GM13976 (cell line): ENCODE measurements at regions not wholly inside any gene's neighbourhood (a gene's known extent, or its start where the extent isn't known, plus 50 kb on each side); places are given as distances from the start of the nearest gene placed in this dataset.

Experiments
- DNase-seq: peaks from one replicate; pipeline ENCODE4 v3.0.0; 2012; ENCODE audit warnings: low spot score
- CTCF ChIP-seq: IDR thresholded peaks from 2 replicates; pipeline ENCODE4 v1.5.1; 2012; ENCODE audit warnings: borderline replicate concordance, mild to moderate bottlenecking; ENCODE audit not compliant: insufficient read depth; ENCODE audit errors: extremely low read depth, missing control alignments, control extremely low read depth
- in situ Hi-C: fragments of 300-500 bp; cut with MboI; formaldehyde crosslinking; loops from one replicate; pipeline ENCODE4 v1.12.0; 2022; ENCODE audit warnings: low sequenced_read_pairs, mixed read lengths, inconsistent platforms; ENCODE audit not compliant: unreplicated experiment

- in situ Hi-C loops, result no loop called here
- DNase-seq, result no peak
- no peak for TF ChIP-seq CTCF
Measured at GRCh38 chr13:97615266-97615665, 181.3 kb downstream of the RAP2A start.

GRCh38 chr13:97616385-97616784, 182.4 kb downstream of the RAP2A start:
- TF ChIP-seq CTCF, result no peak
- in situ Hi-C loops, result no loop called here
- DNase-seq, result no peak

GRCh38 chr13:97621025-97621424, 187.1 kb downstream of the RAP2A start:
- in situ Hi-C loops, result no loop called here

GRCh38 chr13:97621631-97622030, 187.7 kb downstream of the RAP2A start:
- TF ChIP-seq CTCF, result no peak
- in situ Hi-C loops, result no loop called here
- no peak for DNase-seq

More at GRCh38 chr13:97621025-97621424, 187.1 kb downstream of the RAP2A start:
- DNase-seq, result no peak
- no peak for TF ChIP-seq CTCF

- DNase-seq, result no peak
- no peak for TF ChIP-seq CTCF
- in situ Hi-C loops, result no loop called here
Measured at GRCh38 chr13:97627566-97627965, 193.6 kb downstream of the RAP2A start.

GRCh38 chr13:97629601-97630272, 195.8 kb downstream of the RAP2A start:
- TF ChIP-seq CTCF, result no peak
- DNase-seq, result no peak
- in situ Hi-C loops, result no loop called here

GRCh38 chr13:97630725-97631124, 196.8 kb downstream of the RAP2A start:
- DNase-seq, result no peak
- no peak for TF ChIP-seq CTCF
- in situ Hi-C loops, result no loop called here
